A673 (cell line): ENCODE measurements at regions not wholly inside any gene's neighbourhood (a gene's known extent, or its start where the extent isn't known, plus 50 kb on each side); places are given as distances from the start of the nearest gene placed in this dataset.

Source experiments
- BruUV-seq: library from RNA; stranded (reverse); fragments of 400-500 nt; replicated peaks from 2 replicates; lab custom pipeline; 2021; lab: Mats Ljungman, UMichigan
- CTCF ChIA-PET: fragments of 300-600 bp; sonication (Branson Sonifier 250); formaldehyde crosslinking; loops from one replicate; lab custom pipeline; 2022; ENCODE audit warnings: antibody characterized with exemption; lab: Charles Lee
- POLR2A ChIA-PET: fragments of 300-600 bp; sonication (Branson Sonifier 250); formaldehyde crosslinking; loops from one replicate; lab custom pipeline; 2022; ENCODE audit warnings: antibody characterized with exemption; ENCODE audit not compliant: low non-redundant PET; lab: Charles Lee
- DNase-seq: peaks from one replicate; pipeline ENCODE4 v3.0.0-alpha.2; 2015; ENCODE audit warnings: low spot score
- H3K27ac ChIP-seq: fragments of 200-600 bp; sonication (generic); 2 replicates; pipeline ENCODE4 v1.5.1; 2016; ENCODE audit warnings: mixed run types, low read depth, mild to moderate bottlenecking, mixed read lengths, antibody characterized with exemption, low read length; ENCODE audit not compliant: poor library complexity, severe bottlenecking
- H3K27me3 ChIP-seq: fragments of 200-600 bp; sonication (generic); replicated peaks from 2 replicates; pipeline ENCODE4 v1.6.1; 2017; ENCODE audit warnings: mixed run types, low read depth, mild to moderate bottlenecking, mixed read lengths, antibody characterized with exemption, low read length; ENCODE audit not compliant: insufficient read depth, poor library complexity
- H3K36me3 ChIP-seq: fragments of 200-600 bp; sonication (generic); 2 replicates; pipeline ENCODE4 v1.6.1; 2016; ENCODE audit warnings: mixed run types, mild to moderate bottlenecking, mixed read lengths, antibody characterized with exemption, low read length; ENCODE audit not compliant: insufficient read depth, poor library complexity, severe bottlenecking
- H3K4me1 ChIP-seq: fragments of 200-600 bp; sonication (generic); 2 replicates; pipeline ENCODE4 v1.6.1; 2017; ENCODE audit warnings: mixed run types, mild to moderate bottlenecking, mixed read lengths, antibody characterized with exemption, low read length; ENCODE audit not compliant: insufficient read depth, poor library complexity, severe bottlenecking
- H3K4me3 ChIP-seq: fragments of 200-600 bp; sonication (generic); 2 replicates; pipeline ENCODE4 v1.5.1; 2016; ENCODE audit warnings: low read depth, mixed run types, mild to moderate bottlenecking, mixed read lengths, low read length; ENCODE audit not compliant: poor library complexity, severe bottlenecking
- H3K9me3 ChIP-seq: fragments of 200-600 bp; sonication (generic); 2 replicates; pipeline ENCODE4 v1.6.1; 2016; ENCODE audit warnings: mixed run types, low read depth, mild to moderate bottlenecking, mixed read lengths, antibody characterized with exemption, low read length; ENCODE audit not compliant: poor library complexity, severe bottlenecking
- CTCF ChIP-seq: fragments of 300-800, 200-600 bp; sonication (generic); conservative IDR thresholded peaks from 2 replicates; pipeline ENCODE4 v1.5.1; 2017; ENCODE audit warnings: low read depth, mild to moderate bottlenecking, antibody characterized with exemption, low read length, moderate library complexity, mixed read lengths
- EZH2 ChIP-seq: fragments of 200-600 bp; sonication (generic); IDR thresholded peaks from 2 replicates; pipeline ENCODE4 v1.6.1; 2017; ENCODE audit warnings: borderline replicate concordance, low read depth, mild to moderate bottlenecking, mixed read lengths, antibody characterized with exemption, low read length; ENCODE audit not compliant: poor library complexity, severe bottlenecking
- intact Hi-C: fragments of 100-400 bp; cut with micrococcal nuclease; formaldehyde crosslinking; loops from one replicate; pipeline ENCODE4 v1.10.0; 2022; ENCODE audit not compliant: unreplicated experiment

- DNase-seq: no peak
- CTCF ChIA-PET: no interaction called here
- no peaks in the 10 kb centered on the region for H3K9me3 ChIP-seq
- TF ChIP-seq CTCF (no peak), EZH2 (no peak)
- intact Hi-C loops: no loop called here
- no peaks in the 10 kb centered on the region for H3K27me3 ChIP-seq
- no peaks in the 10 kb centered on the region for H3K4me1 ChIP-seq
- H3K36me3 ChIP-seq: no peaks in the 10 kb centered on the region
- no peak overlapping the region for H3K27ac ChIP-seq
- no TSS peak for BruUV-seq
- POLR2A ChIA-PET: no interaction called here
- no peak overlapping the region for H3K4me3 ChIP-seq
Measured at GRCh38 chr12:84069699-84070098, 842.9 kb downstream of the SLC6A15 start.

- H3K36me3 ChIP-seq: no peaks in the 10 kb centered on the region
- ChIA-PET POLR2A (no interaction called here), CTCF (no interaction called here)
- H3K4me3 ChIP-seq: no peak overlapping the region
- H3K9me3 ChIP-seq: no peaks in the 10 kb centered on the region
- no peak for DNase-seq
- H3K27ac ChIP-seq: no peak overlapping the region
- BruUV-seq: no TSS peak
- H3K4me1 ChIP-seq: no peaks in the 10 kb centered on the region
- no peaks in the 10 kb centered on the region for H3K27me3 ChIP-seq
- no peak for TF ChIP-seq EZH2
- TF ChIP-seq CTCF: no peak
- intact Hi-C loops: no loop called here
Measured at GRCh38 chr12:84069198-84069597, 843.4 kb downstream of the SLC6A15 start.

GRCh38 chr12:84058136-84058535 lies 854.5 kb downstream of the SLC6A15 start:
- BruUV-seq: no TSS peak
- Histone ChIP-seq H3K27me3 (no peaks in the 10 kb centered on the region), H3K9me3 (no peaks in the 10 kb centered on the region), H3K36me3 (no peaks in the 10 kb centered on the region), H3K4me1 (no peaks in the 10 kb centered on the region), H3K4me3 (no peak overlapping the region), H3K27ac (no peak overlapping the region)
- no peak for TF ChIP-seq CTCF
- TF ChIP-seq EZH2: no peak
- intact Hi-C loops: no loop called here
- ChIA-PET CTCF (no interaction called here), POLR2A (no interaction called here)
- no peak for DNase-seq
